ELF-1 (cell line): ENCODE measurements at regions not wholly inside any gene's neighbourhood (a gene's known extent, or its start where the extent isn't known, plus 50 kb on each side); places are given as distances from the start of the nearest gene placed in this dataset.

Experiments
- DNase-seq: peaks from one replicate; pipeline ENCODE4 v3.0.0-alpha.2; 2016; ENCODE audit warnings: low read depth, low spot score

- DNase-seq, result no peak
Measured at GRCh38 chr13:55440465-55441085, 1700.1 kb upstream of the PRR20A start.

DNA sequence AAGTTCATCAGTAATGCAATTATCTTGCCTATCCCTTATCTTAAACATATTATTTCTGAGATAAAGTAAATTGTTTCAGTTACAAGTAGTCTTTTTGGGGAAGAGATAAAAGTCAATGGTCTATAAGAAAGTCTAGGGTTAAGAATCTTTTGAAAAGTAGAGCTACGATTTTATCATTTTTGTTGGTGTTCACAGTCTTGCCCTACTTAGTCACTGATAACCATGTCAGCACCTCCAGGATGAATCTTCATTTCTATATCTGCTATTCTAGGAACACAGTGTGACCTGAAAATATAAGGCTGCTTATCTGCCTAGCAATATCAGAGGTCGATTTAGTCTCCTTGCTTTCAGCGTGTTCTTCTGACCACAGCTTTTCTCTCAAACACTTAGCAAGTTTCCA, 1676.5 kb upstream of the PRR20A start:
- DNase-seq, result no peak

DNA sequence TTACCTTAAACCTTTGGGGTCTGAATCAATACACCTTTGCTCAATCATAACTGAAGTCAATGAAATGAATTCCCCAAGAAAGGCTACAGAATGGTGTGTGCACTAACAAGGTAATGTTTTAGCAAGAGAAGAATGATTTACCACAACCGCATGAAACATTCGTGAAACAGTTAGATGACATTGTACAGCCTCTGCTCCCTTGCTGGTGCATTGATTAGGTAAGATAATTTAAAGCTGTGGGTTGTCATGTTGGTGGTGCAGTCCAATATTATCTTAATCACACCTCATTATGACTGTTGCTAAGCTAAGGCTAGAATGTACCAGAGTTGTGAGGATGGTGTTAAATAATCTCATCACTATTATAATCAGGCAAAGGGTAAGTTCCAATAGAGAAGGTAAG, 1673.2 kb upstream of the PRR20A start:
- no peak for DNase-seq

GRCh38 chr13:55483626-55484158, 1657.0 kb upstream of the PRR20A start:
- no peak for DNase-seq

DNA sequence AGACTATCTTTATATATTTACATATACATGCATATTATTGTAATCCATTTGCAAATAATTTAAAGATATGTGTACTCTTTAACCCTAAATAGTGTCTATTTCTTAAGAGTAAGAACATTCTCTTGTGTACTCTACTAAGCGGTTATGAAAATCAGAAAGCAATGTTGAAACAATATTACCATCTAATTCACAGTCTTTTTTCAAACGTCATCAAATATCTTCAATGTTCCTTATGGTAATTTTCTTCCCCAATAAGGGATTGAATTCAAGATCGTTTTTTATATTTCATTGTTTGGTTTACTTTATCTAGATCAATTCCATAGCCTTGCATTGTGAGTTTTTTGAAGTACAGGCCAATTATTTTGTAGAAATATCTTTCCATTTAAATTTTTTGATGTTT, 1647.4 kb upstream of the PRR20A start:
- DNase-seq, result no peak

DNA sequence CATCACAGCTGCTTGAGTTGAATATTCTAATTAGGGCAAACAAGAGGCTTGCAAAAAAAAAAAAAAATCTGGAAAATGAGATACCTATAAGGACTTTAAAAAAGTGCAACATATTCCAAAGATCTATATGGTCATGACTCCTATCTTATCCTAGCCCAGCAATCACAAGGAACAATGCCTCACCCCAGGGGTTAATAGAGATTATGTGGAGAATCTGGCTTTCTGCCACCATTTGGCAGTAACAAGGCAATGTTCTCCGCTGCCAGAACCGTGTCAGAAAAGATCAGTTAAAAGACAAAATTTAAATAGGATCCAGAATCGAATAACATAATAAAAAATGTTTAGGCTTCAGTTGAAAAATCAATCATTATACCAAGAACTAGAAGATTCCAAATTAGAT, 1643.2 kb upstream of the PRR20A start:
- DNase-seq, result no peak

GRCh38 chr13:55500694-55501093, 1640.0 kb upstream of the PRR20A start:
- no peak for DNase-seq

GRCh38 chr13:55516610-55517009, 1624.1 kb upstream of the PRR20A start:
- DNase-seq, result no peak

- DNase-seq, result no peak
Measured at GRCh38 chr13:55517312-55517711, 1623.4 kb upstream of the PRR20A start.

- DNase-seq, result no peak
Measured at GRCh38 chr13:55528434-55528833, 1612.3 kb upstream of the PRR20A start.

DNA sequence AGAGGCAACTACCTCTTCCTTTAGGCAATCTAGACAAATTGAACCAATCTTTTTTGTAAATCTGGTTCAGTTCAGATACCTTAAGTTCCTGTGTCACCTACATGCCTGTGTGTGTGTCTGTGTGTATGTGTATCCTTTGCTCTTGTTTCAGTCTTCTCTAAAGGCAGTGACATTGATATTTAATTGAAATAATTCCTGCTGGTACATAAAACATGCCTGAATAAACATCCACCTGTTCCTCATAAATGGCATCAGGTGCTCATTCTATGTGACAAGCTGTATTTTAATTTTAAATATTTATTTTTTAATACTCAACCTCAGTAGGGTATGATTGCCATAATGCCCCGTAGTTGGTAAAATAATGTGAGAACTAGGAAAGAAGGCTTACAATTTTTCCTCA, 1606.4 kb upstream of the PRR20A start:
- no peak for DNase-seq

DNA sequence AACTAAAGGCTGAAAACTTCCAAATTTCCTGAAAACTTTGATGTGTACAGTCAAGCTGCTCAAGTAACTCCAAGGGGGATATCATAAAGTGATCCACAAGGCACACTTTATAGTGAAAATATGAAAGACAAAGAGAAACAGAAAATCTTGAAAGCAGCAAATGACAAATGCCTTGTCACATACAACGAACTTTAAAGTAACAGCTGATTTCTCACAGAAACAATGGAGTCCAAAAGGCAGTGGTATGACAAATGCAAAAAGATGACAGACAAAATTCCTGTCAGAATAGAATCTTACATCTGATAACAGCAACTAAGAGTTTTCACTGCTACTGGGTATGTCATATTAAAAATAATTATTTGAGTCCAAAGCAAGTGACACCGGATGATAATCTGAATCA, 1602.3 kb upstream of the PRR20A start:
- DNase-seq, result no peak

- no peak for DNase-seq
Measured at GRCh38 chr13:55543053-55543452, 1597.7 kb upstream of the PRR20A start.

- DNase-seq, result no peak
Measured at GRCh38 chr13:55550624-55551023, 1590.1 kb upstream of the PRR20A start.

- no peak for DNase-seq
Measured at GRCh38 chr13:55553701-55554100, 1587.0 kb upstream of the PRR20A start.

GRCh38 chr13:55554741-55555140, 1586.0 kb upstream of the PRR20A start:
- no peak for DNase-seq

DNA sequence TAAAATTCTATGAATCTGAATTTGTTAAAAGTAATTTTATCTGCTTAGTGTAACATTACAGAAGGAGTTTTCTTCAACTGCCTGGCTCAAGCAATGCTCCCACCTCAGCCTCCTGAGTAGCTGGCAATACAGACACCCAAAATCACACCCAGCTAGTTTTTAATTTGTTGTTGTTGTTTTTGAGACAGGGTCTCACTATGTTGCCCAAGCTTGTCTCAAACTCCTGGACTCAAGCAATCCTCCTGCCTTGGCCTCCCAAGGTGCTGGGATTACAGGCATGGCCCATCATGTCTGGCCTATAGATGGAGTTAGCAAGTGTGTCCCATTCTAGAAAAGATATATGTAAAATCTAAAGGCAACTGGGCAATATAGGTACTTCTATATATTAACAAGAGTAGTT, 1580.4 kb upstream of the PRR20A start:
- DNase-seq, result no peak

GRCh38 chr13:55563267-55563666, 1577.5 kb upstream of the PRR20A start:
- no peak for DNase-seq

GRCh38 chr13:55566334-55566733, 1574.4 kb upstream of the PRR20A start:
- no peak for DNase-seq

- DNase-seq, result no peak
Measured at GRCh38 chr13:55566779-55567178, 1573.9 kb upstream of the PRR20A start.

GRCh38 chr13:55567721-55568625, 1572.7 kb upstream of the PRR20A start:
- no peak for DNase-seq

GRCh38 chr13:55569082-55569481, 1571.6 kb upstream of the PRR20A start:
- no peak for DNase-seq

DNA sequence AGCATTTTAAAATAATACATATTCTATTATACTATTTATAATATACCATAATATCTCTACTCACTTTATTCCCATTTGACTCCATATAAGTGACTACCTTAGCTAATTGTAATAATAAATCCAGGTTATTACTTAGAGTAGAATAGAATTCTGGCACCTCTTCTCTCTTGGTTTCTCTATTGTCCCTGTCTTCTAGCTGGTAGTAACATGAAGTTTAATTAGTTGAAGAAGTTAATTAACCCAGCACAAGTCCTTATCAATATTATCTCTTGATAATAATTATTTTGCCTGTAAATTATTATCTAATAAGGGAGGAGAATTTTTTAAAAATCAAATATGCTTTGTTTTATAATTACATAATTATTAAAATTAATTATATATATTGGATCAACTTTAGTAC, 1571.2 kb upstream of the PRR20A start:
- DNase-seq, result no peak
